ENCODE measurements at regions not wholly inside any gene's neighbourhood (a gene's known extent, or its start where the extent isn't known, plus 50 kb on each side); places are given as distances from the start of the nearest gene placed in this dataset.

- Histone ChIP-seq H3K27me3 (ENCODE audit: control insufficient read depth in 1 of 2, insufficient read depth in 2 of 2, low read length in 2 of 2) (peaks cover 0 to 3% of the 10 kb centered on the region in 2 donors), H3K36me3 (ENCODE audit: control insufficient read depth in 2 of 2, insufficient read depth in 2 of 2, low read length in 2 of 2) (no peaks in the 10 kb centered on the region), H3K9ac (ENCODE audit: low read length in 2 of 2) (no peak overlapping the region), H3K27ac (ENCODE audit: low read length) (no peak overlapping the region), H3K9me3 (ENCODE audit: control insufficient read depth in 2 of 2, low read length in 2 of 2) (peaks cover 0 to 61% of the 10 kb centered on the region in 2 donors), H3K4me1 (ENCODE audit: control insufficient read depth, insufficient read depth, low read length) (no peaks in the 10 kb centered on the region), H3K4me3 (ENCODE audit: low read length in 2 of 2) (no peak overlapping the region)
Observed at GRCh38 chr12:34397591-34398365, 375.5 kb downstream of the ALG10 start.

DNA sequence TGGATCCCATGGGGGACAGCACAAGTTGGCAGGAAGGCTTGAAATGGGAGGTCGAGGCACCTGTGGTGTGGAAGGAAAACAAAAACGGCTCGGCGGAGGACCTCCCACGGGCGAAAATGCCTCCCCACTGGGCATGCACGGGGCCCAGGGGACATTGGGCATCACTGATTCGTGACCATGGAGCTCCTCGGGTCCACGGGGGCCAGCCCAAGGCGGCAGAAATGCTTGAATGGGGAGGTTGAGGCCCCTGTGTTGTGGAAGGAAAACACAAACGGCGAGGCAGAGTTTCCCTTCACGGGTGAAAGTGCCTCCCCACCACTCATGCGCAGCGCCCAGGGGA lies 376.0 kb downstream of the ALG10 start:
- Histone ChIP-seq H3K36me3 (ENCODE audit: control insufficient read depth in 2 of 2, insufficient read depth in 2 of 2, low read length in 2 of 2) (no peaks in the 10 kb centered on the region), H3K4me3 (ENCODE audit: low read length in 2 of 2) (no peak overlapping the region), H3K4me1 (ENCODE audit: control insufficient read depth, insufficient read depth, low read length) (no peaks in the 10 kb centered on the region), H3K27me3 (ENCODE audit: control insufficient read depth in 1 of 2, insufficient read depth in 2 of 2, low read length in 2 of 2) (peaks cover 0 to 3% of the 10 kb centered on the region in 2 donors), H3K27ac (ENCODE audit: low read length) (no peak overlapping the region), H3K9me3 (ENCODE audit: control insufficient read depth in 2 of 2, low read length in 2 of 2) (peaks cover 0 to 60% of the 10 kb centered on the region in 2 donors), H3K9ac (ENCODE audit: low read length in 2 of 2) (no peak overlapping the region)

DNA sequence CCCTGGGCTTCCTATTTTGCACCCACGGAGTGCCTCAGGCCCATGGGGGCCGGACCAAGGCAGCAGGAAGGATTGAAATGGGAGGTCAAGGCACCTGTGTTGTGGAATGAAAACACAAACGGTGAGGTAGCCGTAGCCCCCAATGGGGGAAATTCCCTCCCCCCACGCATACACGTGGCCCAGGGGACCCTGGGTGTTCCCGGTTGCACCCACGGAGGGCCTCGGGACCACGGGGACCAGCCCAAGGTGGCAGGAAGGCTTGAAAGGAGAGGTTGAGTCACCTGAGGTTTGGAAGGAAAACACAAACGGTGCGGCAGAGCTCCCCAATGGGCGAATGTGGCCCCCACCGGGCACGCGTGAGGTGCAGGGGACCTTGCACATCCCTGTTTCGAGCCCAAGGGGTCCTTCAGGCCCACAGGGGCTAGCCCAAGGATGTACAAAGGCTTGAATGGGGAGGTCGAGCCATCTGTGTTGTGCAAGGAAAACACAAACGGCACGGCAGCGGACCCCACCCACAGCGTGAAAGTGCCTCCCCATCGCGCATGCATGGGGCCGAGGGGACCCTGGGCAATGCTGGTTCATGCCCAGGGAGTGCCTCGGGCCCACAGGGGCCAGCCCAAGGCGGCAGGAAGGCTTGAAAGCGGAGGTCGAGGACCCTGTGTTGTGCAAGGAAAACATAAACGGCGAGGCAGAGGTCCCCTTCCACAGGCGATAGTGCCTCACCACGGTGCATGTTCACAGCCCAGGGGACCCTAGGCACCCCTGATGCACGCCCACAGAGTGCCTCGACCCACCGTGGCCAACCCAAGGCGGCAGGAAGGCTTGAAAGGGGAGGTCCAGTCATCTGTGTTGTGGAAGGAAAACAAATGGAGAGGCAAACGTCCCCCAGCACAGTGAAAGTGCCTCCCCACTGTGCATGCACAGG lies 376.7 kb downstream of the ALG10 start:
- Histone ChIP-seq H3K4me3 (ENCODE audit: low read length in 2 of 2) (no peak overlapping the region), H3K9me3 (ENCODE audit: control insufficient read depth in 2 of 2, low read length in 2 of 2) (peaks cover 0 to 61% of the 10 kb centered on the region in 2 donors), H3K9ac (ENCODE audit: low read length in 2 of 2) (no peak overlapping the region), H3K4me1 (ENCODE audit: control insufficient read depth, insufficient read depth, low read length) (no peaks in the 10 kb centered on the region), H3K36me3 (ENCODE audit: control insufficient read depth in 2 of 2, insufficient read depth in 2 of 2, low read length in 2 of 2) (no peaks in the 10 kb centered on the region), H3K27me3 (ENCODE audit: control insufficient read depth in 1 of 2, insufficient read depth in 2 of 2, low read length in 2 of 2) (peaks cover 0 to 3% of the 10 kb centered on the region in 2 donors), H3K27ac (ENCODE audit: low read length) (no peak overlapping the region)

DNA sequence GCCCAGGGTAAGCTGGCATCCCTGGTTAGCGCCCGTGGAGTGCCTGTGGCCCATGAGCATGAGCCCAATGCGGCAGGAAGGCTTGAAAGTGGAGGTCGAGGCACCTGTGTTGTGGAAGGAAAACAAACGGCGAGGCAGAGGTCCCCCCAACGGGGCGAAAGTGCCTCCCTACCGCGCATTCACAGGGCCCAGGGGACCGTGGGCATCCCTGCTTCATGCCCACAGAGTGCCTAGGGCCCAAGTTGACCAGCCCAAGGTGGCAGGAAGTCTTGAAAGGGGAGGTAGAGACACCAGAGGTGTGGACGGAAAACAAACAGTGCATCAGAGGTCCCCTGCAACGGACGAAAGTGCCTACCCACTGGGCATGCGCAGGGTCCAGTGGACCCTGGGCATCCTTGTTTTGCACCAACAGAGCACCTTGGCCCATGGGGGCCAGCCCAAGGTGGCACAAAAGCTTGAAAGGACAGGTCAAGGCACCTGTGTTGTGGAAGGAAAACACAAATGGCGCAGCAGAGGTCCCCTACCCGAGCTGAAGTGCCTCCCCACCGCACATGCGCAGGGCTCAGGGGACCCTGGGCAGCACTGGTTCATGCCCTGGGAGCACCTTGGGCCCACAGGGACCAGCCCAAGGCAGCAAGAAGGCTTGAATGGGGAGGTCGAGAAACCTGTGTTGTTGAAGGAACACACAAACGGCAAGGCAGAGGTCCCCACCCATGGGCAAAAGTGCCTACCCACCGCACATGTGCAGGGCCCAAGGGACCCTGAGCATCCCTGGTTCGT lies 377.5 kb downstream of the ALG10 start:
- H3K4me1 ChIP-seq (ENCODE audit: control insufficient read depth, insufficient read depth, low read length) = no peaks in the 10 kb centered on the region
- H3K27ac ChIP-seq (ENCODE audit: low read length) = no peak overlapping the region
- H3K36me3 ChIP-seq (ENCODE audit: control insufficient read depth in 2 of 2, insufficient read depth in 2 of 2, low read length in 2 of 2) = no peaks in the 10 kb centered on the region
- H3K27me3 ChIP-seq (ENCODE audit: control insufficient read depth in 1 of 2, insufficient read depth in 2 of 2, low read length in 2 of 2) = peaks cover 0 to 3% of the 10 kb centered on the region in 2 donors
- H3K9ac ChIP-seq (ENCODE audit: low read length in 2 of 2) = no peak overlapping the region
- H3K4me3 ChIP-seq (ENCODE audit: low read length in 2 of 2) = no peak overlapping the region
- H3K9me3 ChIP-seq (ENCODE audit: control insufficient read depth in 2 of 2, low read length in 2 of 2) = peaks cover 0 to 60% of the 10 kb centered on the region in 2 donors

DNA sequence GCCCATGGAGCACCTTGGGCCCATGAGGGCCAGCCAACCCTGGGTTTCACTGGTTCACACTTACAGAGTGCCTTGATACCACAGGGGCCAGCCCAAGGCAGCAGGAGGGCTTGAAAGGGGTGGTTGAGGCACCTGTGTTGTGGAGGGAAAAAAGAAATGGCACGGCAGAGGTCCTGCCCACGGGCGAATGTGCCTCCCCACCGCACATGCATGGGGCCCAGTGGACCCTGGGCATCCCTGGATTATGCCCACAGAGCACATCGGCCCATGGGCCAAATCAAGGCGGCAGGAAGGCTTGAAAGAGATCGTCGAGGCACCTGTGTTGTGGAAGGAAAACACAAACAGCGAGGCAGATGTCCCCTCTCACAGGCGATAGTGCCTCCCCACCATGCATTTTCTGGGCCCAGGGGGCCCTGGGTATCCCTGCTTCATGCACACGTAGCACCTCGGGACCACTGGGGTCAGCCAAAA lies 378.1 kb downstream of the ALG10 start:
- H3K4me1 ChIP-seq (ENCODE audit: control insufficient read depth, insufficient read depth, low read length) = no peaks in the 10 kb centered on the region
- H3K9me3 ChIP-seq (ENCODE audit: control insufficient read depth in 2 of 2, low read length in 2 of 2) = peaks cover 0 to 64% of the 10 kb centered on the region in 2 donors
- no peak overlapping the region for H3K9ac ChIP-seq (ENCODE audit: low read length in 2 of 2)
- H3K27me3 ChIP-seq (ENCODE audit: control insufficient read depth in 1 of 2, insufficient read depth in 2 of 2, low read length in 2 of 2) = peaks cover 0 to 3% of the 10 kb centered on the region in 2 donors
- no peaks in the 10 kb centered on the region for H3K36me3 ChIP-seq (ENCODE audit: control insufficient read depth in 2 of 2, insufficient read depth in 2 of 2, low read length in 2 of 2)
- no peak overlapping the region for H3K27ac ChIP-seq (ENCODE audit: low read length)
- H3K4me3 ChIP-seq (ENCODE audit: low read length in 2 of 2) = no peak overlapping the region

GRCh38 chr12:34400986-34401658 lies 378.8 kb downstream of the ALG10 start:
- H3K9me3 ChIP-seq (ENCODE audit: control insufficient read depth in 2 of 2, low read length in 2 of 2) = peaks cover 0 to 68% of the 10 kb centered on the region in 2 donors

GRCh38 chr12:34401659-34402227 lies 379.4 kb downstream of the ALG10 start:
- no peaks in the 10 kb centered on the region for H3K36me3 ChIP-seq (ENCODE audit: control insufficient read depth in 2 of 2, insufficient read depth in 2 of 2, low read length in 2 of 2)
- no peak overlapping the region for H3K4me3 ChIP-seq (ENCODE audit: low read length in 2 of 2)
- no peaks in the 10 kb centered on the region for H3K4me1 ChIP-seq (ENCODE audit: control insufficient read depth, insufficient read depth, low read length)
- peaks cover 0 to 68% of the 10 kb centered on the region in 2 donors for H3K9me3 ChIP-seq (ENCODE audit: control insufficient read depth in 2 of 2, low read length in 2 of 2)
- no peaks in the 10 kb centered on the region for H3K27me3 ChIP-seq (ENCODE audit: control insufficient read depth in 1 of 2, insufficient read depth in 2 of 2, low read length in 2 of 2)
- no peak overlapping the region for H3K9ac ChIP-seq (ENCODE audit: low read length in 2 of 2)
- H3K27ac ChIP-seq (ENCODE audit: low read length) = no peak overlapping the region

More at GRCh38 chr12:34400986-34401658, 378.8 kb downstream of the ALG10 start:
- H3K4me3 ChIP-seq (ENCODE audit: low read length in 2 of 2) = no peak overlapping the region
- H3K9ac ChIP-seq (ENCODE audit: low read length in 2 of 2) = no peak overlapping the region
- H3K4me1 ChIP-seq (ENCODE audit: control insufficient read depth, insufficient read depth, low read length) = no peaks in the 10 kb centered on the region
- no peak overlapping the region for H3K27ac ChIP-seq (ENCODE audit: low read length)
- H3K36me3 ChIP-seq (ENCODE audit: control insufficient read depth in 2 of 2, insufficient read depth in 2 of 2, low read length in 2 of 2) = no peaks in the 10 kb centered on the region
- no peaks in the 10 kb centered on the region for H3K27me3 ChIP-seq (ENCODE audit: control insufficient read depth in 1 of 2, insufficient read depth in 2 of 2, low read length in 2 of 2)

DNA sequence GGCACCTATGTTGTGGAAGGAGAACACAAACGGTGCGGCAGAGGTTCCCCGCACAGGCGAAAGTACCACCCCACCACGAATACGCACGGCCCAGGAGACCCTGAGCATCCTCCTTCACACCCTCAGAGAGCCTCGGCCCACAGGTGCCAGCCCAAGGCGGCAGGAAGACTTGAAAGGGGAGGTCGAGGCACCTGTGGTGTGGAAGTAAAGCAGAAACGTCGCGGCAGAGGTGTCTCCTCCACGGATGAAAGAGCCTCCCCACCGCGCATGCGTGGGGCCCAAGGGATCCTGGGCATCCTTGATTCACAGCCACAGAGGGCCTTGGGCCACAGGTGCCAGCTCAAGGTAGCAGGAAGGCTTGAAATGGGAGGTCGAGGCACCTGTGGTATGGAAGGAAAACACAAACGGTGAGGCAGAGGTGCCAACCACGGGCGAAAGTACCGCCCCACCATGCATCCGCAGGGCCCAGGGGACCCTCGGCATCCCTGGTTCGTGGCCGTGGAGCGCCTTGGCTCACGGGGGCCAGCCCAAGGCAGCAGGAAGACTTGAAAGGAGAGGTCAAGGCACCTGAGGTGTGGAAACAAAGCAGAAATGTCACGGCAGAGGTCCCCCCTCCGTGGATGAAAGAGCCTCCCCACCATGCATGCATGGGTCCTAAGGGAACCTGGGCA lies 380.1 kb downstream of the ALG10 start:
- no peaks in the 10 kb centered on the region for H3K4me1 ChIP-seq (ENCODE audit: control insufficient read depth, insufficient read depth, low read length)
- H3K4me3 ChIP-seq (ENCODE audit: low read length in 2 of 2) = no peak overlapping the region
- H3K9me3 ChIP-seq (ENCODE audit: control insufficient read depth in 2 of 2, low read length in 2 of 2) = peaks cover 0 to 70% of the 10 kb centered on the region in 2 donors

GRCh38 chr12:34402899-34403705 lies 380.8 kb downstream of the ALG10 start:
- H3K9me3 ChIP-seq (ENCODE audit: control insufficient read depth in 2 of 2, low read length in 2 of 2) = peaks cover 0 to 67% of the 10 kb centered on the region in 2 donors
- no peak overlapping the region for H3K4me3 ChIP-seq (ENCODE audit: low read length in 2 of 2)
- H3K27me3 ChIP-seq (ENCODE audit: control insufficient read depth in 1 of 2, insufficient read depth in 2 of 2, low read length in 2 of 2) = no peaks in the 10 kb centered on the region

More for the DNA sequence above, 380.1 kb downstream of the ALG10 start:
- Histone ChIP-seq H3K27ac (ENCODE audit: low read length) (no peak overlapping the region), H3K9ac (ENCODE audit: low read length in 2 of 2) (no peak overlapping the region), H3K27me3 (ENCODE audit: control insufficient read depth in 1 of 2, insufficient read depth in 2 of 2, low read length in 2 of 2) (no peaks in the 10 kb centered on the region), H3K36me3 (ENCODE audit: control insufficient read depth in 2 of 2, insufficient read depth in 2 of 2, low read length in 2 of 2) (no peaks in the 10 kb centered on the region)

More at GRCh38 chr12:34402899-34403705, 380.8 kb downstream of the ALG10 start:
- Histone ChIP-seq H3K4me1 (ENCODE audit: control insufficient read depth, insufficient read depth, low read length) (no peaks in the 10 kb centered on the region), H3K36me3 (ENCODE audit: control insufficient read depth in 2 of 2, insufficient read depth in 2 of 2, low read length in 2 of 2) (no peaks in the 10 kb centered on the region), H3K27ac (ENCODE audit: low read length) (no peak overlapping the region), H3K9ac (ENCODE audit: low read length in 2 of 2) (no peak overlapping the region)
